ENCODE measurements at regions not wholly inside any gene's neighbourhood (a gene's known extent, or its start where the extent isn't known, plus 50 kb on each side); places are given as distances from the start of the nearest gene placed in this dataset.

GRCh38 chr5:163885117-163885516 lies 379.7 kb downstream of the MAT2B start:
- no peaks in the 10 kb centered on the region for H3F3A ChIP-seq (ENCODE audit: insufficient read depth, low read length)
- H3K9ac ChIP-seq (ENCODE audit: low read length): no peak overlapping the region
- TF ChIP-seq CTCF (IDR thresholded peaks at IDR 0.05; ENCODE audit: low read length): no peak
- no peak for TF ChIP-seq EZH2 (IDR thresholded peaks at IDR 0.05; ENCODE audit: borderline replicate concordance, low read length)

GRCh38 chr5:163887854-163888253 lies 382.4 kb downstream of the MAT2B start:
- no peak overlapping the region for H3K4me2 ChIP-seq (ENCODE audit: low read length)
- no peaks in the 10 kb centered on the region for H3F3A ChIP-seq (ENCODE audit: insufficient read depth, low read length)
- no peaks in the 10 kb centered on the region for H3K9me2 ChIP-seq (ENCODE audit: low read depth, low read length)
- no peaks in the 10 kb centered on the region for H3K27me3 ChIP-seq (ENCODE audit: insufficient read depth, low read length)
- H3K36me3 ChIP-seq (ENCODE audit: insufficient read depth, low read length): no peaks in the 10 kb centered on the region
- H3K9me3 ChIP-seq (ENCODE audit: low read length): no peaks in the 10 kb centered on the region
- H3K9ac ChIP-seq (ENCODE audit: low read length): no peak overlapping the region
- no peak overlapping the region for H3K4me3 ChIP-seq (ENCODE audit: low read depth, low read length, poor library complexity, severe bottlenecking)
- H3K27ac ChIP-seq (ENCODE audit: low read depth, low read length, poor library complexity, severe bottlenecking): no peak overlapping the region
- TF ChIP-seq CTCF (IDR thresholded peaks at IDR 0.05; ENCODE audit: low read length): no peak
- TF ChIP-seq EZH2 (IDR thresholded peaks at IDR 0.05; ENCODE audit: borderline replicate concordance, low read length): no peak
- no peaks in the 10 kb centered on the region for H3K79me2 ChIP-seq (ENCODE audit: insufficient read depth, low read length)
- H3K4me1 ChIP-seq (ENCODE audit: insufficient read depth, low read length, severe bottlenecking): no peaks in the 10 kb centered on the region
- H2AFZ ChIP-seq (ENCODE audit: low read length): no peak overlapping the region
- no peaks in the 10 kb centered on the region for H4K20me1 ChIP-seq (ENCODE audit: insufficient read depth, low read length)

More at GRCh38 chr5:163885117-163885516, 379.7 kb downstream of the MAT2B start:
- H3K27ac ChIP-seq (ENCODE audit: low read depth, low read length, poor library complexity, severe bottlenecking): no peak overlapping the region
- H2AFZ ChIP-seq (ENCODE audit: low read length): no peak overlapping the region
- no peaks in the 10 kb centered on the region for H3K4me1 ChIP-seq (ENCODE audit: insufficient read depth, low read length, severe bottlenecking)
- H3K9me2 ChIP-seq (ENCODE audit: low read depth, low read length): no peaks in the 10 kb centered on the region
- no peaks in the 10 kb centered on the region for H3K9me3 ChIP-seq (ENCODE audit: low read length)
- no peak overlapping the region for H3K4me2 ChIP-seq (ENCODE audit: low read length)
- no peaks in the 10 kb centered on the region for H4K20me1 ChIP-seq (ENCODE audit: insufficient read depth, low read length)
- H3K27me3 ChIP-seq (ENCODE audit: insufficient read depth, low read length): no peaks in the 10 kb centered on the region
- no peak overlapping the region for H3K4me3 ChIP-seq (ENCODE audit: low read depth, low read length, poor library complexity, severe bottlenecking)
- no peaks in the 10 kb centered on the region for H3K36me3 ChIP-seq (ENCODE audit: insufficient read depth, low read length)
- no peaks in the 10 kb centered on the region for H3K79me2 ChIP-seq (ENCODE audit: insufficient read depth, low read length)

- Histone ChIP-seq H3K27ac (ENCODE audit: low read depth, low read length, poor library complexity, severe bottlenecking) (no peak overlapping the region), H3K27me3 (ENCODE audit: insufficient read depth, low read length) (no peaks in the 10 kb centered on the region), H3K9me3 (ENCODE audit: low read length) (no peaks in the 10 kb centered on the region), H3K36me3 (ENCODE audit: insufficient read depth, low read length) (no peaks in the 10 kb centered on the region), H3K79me2 (ENCODE audit: insufficient read depth, low read length) (no peaks in the 10 kb centered on the region), H3F3A (ENCODE audit: insufficient read depth, low read length) (no peaks in the 10 kb centered on the region), H3K4me1 (ENCODE audit: insufficient read depth, low read length, severe bottlenecking) (no peaks in the 10 kb centered on the region), H3K9me2 (ENCODE audit: low read depth, low read length) (no peaks in the 10 kb centered on the region), H4K20me1 (ENCODE audit: insufficient read depth, low read length) (no peaks in the 10 kb centered on the region), H3K9ac (ENCODE audit: low read length) (no peak overlapping the region), H3K4me2 (ENCODE audit: low read length) (no peak overlapping the region), H3K4me3 (ENCODE audit: low read depth, low read length, poor library complexity, severe bottlenecking) (no peak overlapping the region), H2AFZ (ENCODE audit: low read length) (no peak overlapping the region)
- no peak for TF ChIP-seq CTCF (IDR thresholded peaks at IDR 0.05; ENCODE audit: low read length)
- TF ChIP-seq EZH2 (IDR thresholded peaks at IDR 0.05; ENCODE audit: borderline replicate concordance, low read length): no peak
These were observed 382.9 kb downstream of the MAT2B start for GRCh38 chr5:163888366-163888765.
